ENCODE measurements at regions not wholly inside any gene's neighbourhood (a gene's known extent, or its start where the extent isn't known, plus 50 kb on each side); places are given as distances from the start of the nearest gene placed in this dataset.

GRCh38 chr2:81007104-81007503 lies 702.6 kb upstream of the LRRTM1 start:
- no peak for TF ChIP-seq CTCF (IDR thresholded peaks at IDR 0.05)
- TF ChIP-seq POLR2A (IDR thresholded peaks at IDR 0.05): no peak
